ENCODE measurements at regions not wholly inside any gene's neighbourhood (a gene's known extent, or its start where the extent isn't known, plus 50 kb on each side); places are given as distances from the start of the nearest gene placed in this dataset.
A peak's percentile ranks its signal among the peaks of the same experiment; 100 is the strongest.

DNA sequence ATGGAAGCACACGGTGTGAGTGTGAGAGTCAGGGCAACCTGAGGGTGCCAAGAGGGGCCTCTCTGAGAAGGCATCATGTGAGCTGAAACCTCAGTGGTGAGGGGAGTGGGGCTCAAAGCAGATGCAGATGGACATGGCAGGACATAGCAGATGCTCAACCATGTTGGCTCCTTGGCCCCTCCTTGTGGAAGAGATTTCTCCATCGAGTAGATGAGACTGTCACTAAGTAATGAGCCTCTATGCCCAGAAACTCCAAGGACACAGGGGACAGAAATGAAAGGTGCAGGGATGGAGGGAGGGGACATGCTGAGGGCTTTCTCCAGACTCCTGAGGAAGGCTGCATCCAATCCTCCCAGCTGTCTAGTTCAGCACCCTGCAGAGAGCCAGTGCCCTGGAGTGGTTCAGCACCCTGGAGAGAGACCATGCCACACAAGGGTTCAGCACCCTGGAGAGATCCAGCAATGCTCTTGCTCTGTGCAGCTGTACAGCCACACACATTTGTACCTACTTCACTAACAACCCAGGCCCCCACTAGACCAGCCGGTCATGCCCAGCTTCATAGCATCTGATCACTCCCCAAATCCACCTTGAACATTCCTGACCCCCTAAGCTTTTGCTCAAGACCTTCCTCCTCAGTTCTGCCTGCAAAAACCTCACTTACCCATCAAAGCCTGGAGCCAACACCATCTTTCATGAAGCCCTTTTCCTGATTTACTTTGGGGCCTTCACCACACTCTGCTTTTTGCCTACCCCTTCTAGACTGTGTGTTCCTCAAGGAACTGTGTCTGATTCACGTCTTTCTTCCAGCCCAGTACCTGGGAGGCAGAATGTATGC is 252.0 kb downstream of the CTTN start (continued):
- TF ChIP-seq, protein P1, sequence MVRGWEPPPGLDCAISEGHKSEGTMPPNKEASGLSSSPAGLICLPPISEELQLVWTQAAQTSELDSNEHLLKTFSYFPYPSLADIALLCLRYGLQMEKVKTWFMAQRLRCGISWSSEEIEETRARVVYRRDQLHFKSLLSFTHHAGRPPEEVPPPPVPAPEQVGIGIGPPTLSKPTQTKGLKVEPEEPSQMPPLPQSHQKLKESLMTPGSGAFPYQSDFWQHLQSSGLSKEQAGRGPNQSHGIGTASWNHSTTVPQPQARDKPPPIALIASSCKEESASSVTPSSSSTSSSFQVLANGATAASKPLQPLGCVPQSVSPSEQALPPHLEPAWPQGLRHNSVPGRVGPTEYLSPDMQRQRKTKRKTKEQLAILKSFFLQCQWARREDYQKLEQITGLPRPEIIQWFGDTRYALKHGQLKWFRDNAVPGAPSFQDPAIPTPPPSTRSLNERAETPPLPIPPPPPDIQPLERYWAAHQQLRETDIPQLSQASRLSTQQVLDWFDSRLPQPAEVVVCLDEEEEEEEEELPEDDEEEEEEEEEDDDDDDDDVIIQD (CRISPR knock-in tag; IDR thresholded peaks at IDR 0.05): no peak
- TF ChIP-seq POLR2B (IDR thresholded peaks at IDR 0.05; ENCODE audit: low read depth, partially characterized antibody): no peak
- no peak for TF ChIP-seq CCAR2 (IDR thresholded peaks at IDR 0.05; ENCODE audit: low read depth, low read length)
- 0 out of 2 replicates have a peak, but pooled peaks have one; percentile 24 for TF ChIP-seq GATA2 (CRISPR knock-in tag; IDR thresholded peaks at IDR 0.05)
- TF ChIP-seq, protein P2, sequence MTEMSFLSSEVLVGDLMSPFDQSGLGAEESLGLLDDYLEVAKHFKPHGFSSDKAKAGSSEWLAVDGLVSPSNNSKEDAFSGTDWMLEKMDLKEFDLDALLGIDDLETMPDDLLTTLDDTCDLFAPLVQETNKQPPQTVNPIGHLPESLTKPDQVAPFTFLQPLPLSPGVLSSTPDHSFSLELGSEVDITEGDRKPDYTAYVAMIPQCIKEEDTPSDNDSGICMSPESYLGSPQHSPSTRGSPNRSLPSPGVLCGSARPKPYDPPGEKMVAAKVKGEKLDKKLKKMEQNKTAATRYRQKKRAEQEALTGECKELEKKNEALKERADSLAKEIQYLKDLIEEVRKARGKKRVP (CRISPR knock-in tag; IDR thresholded peaks at IDR 0.05): peak; percentile 21; the same call in 1 of the 2 replicates
- TF ChIP-seq SOX6 (IDR thresholded peaks at IDR 0.05): no peak
- no peak for TF ChIP-seq RBM17 (IDR thresholded peaks at IDR 0.05; ENCODE audit: borderline replicate concordance, low read depth, low read length)
- no peak for TF ChIP-seq KAT7 (CRISPR knock-in tag; IDR thresholded peaks at IDR 0.05; ENCODE audit: borderline replicate concordance)
- TF ChIP-seq, protein P3, sequence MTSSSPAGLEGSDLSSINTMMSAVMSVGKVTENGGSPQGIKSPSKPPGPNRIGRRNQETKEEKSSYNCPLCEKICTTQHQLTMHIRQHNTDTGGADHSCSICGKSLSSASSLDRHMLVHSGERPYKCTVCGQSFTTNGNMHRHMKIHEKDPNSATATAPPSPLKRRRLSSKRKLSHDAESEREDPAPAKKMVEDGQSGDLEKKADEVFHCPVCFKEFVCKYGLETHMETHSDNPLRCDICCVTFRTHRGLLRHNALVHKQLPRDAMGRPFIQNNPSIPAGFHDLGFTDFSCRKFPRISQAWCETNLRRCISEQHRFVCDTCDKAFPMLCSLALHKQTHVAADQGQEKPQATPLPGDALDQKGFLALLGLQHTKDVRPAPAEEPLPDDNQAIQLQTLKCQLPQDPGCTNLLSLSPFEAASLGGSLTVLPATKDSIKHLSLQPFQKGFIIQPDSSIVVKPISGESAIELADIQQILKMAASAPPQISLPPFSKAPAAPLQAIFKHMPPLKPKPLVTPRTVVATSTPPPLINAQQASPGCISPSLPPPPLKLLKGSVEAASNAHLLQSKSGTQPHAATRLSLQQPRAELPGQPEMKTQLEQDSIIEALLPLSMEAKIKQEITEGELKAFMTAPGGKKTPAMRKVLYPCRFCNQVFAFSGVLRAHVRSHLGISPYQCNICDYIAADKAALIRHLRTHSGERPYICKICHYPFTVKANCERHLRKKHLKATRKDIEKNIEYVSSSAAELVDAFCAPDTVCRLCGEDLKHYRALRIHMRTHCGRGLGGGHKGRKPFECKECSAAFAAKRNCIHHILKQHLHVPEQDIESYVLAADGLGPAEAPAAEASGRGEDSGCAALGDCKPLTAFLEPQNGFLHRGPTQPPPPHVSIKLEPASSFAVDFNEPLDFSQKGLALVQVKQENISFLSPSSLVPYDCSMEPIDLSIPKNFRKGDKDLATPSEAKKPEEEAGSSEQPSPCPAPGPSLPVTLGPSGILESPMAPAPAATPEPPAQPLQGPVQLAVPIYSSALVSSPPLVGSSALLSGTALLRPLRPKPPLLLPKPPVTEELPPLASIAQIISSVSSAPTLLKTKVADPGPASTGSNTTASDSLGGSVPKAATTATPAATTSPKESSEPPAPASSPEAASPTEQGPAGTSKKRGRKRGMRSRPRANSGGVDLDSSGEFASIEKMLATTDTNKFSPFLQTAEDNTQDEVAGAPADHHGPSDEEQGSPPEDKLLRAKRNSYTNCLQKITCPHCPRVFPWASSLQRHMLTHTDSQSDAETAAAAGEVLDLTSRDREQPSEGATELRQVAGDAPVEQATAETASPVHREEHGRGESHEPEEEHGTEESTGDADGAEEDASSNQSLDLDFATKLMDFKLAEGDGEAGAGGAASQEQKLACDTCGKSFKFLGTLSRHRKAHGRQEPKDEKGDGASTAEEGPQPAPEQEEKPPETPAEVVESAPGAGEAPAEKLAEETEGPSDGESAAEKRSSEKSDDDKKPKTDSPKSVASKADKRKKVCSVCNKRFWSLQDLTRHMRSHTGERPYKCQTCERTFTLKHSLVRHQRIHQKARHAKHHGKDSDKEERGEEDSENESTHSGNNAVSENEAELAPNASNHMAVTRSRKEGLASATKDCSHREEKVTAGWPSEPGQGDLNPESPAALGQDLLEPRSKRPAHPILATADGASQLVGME (CRISPR knock-in tag; IDR thresholded peaks at IDR 0.05): no peak
- peak; percentile 100 for TF ChIP-seq EHMT2 (IDR thresholded peaks at IDR 0.05)
- TF ChIP-seq NONO (IDR thresholded peaks at IDR 0.05; ENCODE audit: low read depth in 2 of 2, low read length in 1 of 2): no peak
- peak; percentile 83 for TF ChIP-seq SAP30 (IDR thresholded peaks at IDR 0.05; ENCODE audit: borderline replicate concordance, insufficient read depth, low read depth, low read length, poor library complexity, severe bottlenecking)
- TF ChIP-seq, protein P4, sequence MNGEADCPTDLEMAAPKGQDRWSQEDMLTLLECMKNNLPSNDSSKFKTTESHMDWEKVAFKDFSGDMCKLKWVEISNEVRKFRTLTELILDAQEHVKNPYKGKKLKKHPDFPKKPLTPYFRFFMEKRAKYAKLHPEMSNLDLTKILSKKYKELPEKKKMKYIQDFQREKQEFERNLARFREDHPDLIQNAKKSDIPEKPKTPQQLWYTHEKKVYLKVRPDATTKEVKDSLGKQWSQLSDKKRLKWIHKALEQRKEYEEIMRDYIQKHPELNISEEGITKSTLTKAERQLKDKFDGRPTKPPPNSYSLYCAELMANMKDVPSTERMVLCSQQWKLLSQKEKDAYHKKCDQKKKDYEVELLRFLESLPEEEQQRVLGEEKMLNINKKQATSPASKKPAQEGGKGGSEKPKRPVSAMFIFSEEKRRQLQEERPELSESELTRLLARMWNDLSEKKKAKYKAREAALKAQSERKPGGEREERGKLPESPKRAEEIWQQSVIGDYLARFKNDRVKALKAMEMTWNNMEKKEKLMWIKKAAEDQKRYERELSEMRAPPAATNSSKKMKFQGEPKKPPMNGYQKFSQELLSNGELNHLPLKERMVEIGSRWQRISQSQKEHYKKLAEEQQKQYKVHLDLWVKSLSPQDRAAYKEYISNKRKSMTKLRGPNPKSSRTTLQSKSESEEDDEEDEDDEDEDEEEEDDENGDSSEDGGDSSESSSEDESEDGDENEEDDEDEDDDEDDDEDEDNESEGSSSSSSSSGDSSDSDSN (IDR thresholded peaks at IDR 0.05; ENCODE audit: borderline replicate concordance in 1 of 2, low read depth in 2 of 2, low read length in 2 of 2): no peak
- TF ChIP-seq, protein P5, sequence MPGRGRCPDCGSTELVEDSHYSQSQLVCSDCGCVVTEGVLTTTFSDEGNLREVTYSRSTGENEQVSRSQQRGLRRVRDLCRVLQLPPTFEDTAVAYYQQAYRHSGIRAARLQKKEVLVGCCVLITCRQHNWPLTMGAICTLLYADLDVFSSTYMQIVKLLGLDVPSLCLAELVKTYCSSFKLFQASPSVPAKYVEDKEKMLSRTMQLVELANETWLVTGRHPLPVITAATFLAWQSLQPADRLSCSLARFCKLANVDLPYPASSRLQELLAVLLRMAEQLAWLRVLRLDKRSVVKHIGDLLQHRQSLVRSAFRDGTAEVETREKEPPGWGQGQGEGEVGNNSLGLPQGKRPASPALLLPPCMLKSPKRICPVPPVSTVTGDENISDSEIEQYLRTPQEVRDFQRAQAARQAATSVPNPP (IDR thresholded peaks at IDR 0.05; ENCODE audit: borderline replicate concordance, insufficient read depth, insufficient read length): no peak

All from K562 (cell line).